ENCODE measurements at regions not wholly inside any gene's neighbourhood (a gene's known extent, or its start where the extent isn't known, plus 50 kb on each side); places are given as distances from the start of the nearest gene placed in this dataset.
"Not testable (repeated sequence)": the region's sequence is repeated elsewhere in the genome, so short reads cannot be mapped to it uniquely, and the experiment has no call there.

DNA sequence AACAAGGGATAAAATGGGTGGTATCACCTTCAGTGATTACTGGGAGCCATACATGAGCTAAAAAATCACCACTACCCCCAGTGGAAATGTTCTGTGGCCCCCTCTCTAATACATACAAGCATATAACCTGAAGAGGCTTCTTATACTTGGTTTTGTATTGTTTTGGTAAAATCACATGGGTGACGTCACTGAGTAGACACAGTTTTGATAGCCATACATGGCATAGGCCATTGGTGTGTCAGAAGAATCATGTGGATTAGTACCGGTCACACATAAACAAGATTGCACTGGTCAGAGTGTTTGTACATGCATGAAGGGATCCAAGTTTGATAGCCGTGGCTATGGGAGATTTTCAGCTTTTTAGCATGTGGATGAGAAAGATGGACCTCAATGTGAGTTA, 131.9 kb upstream of the RADX start:
- H3K4me3 ChIP-seq (ENCODE audit: low read depth, low read length), result no peak overlapping the region
- no peak for DNase-seq (ENCODE audit: low read depth)
- TF ChIP-seq, protein P1, sequence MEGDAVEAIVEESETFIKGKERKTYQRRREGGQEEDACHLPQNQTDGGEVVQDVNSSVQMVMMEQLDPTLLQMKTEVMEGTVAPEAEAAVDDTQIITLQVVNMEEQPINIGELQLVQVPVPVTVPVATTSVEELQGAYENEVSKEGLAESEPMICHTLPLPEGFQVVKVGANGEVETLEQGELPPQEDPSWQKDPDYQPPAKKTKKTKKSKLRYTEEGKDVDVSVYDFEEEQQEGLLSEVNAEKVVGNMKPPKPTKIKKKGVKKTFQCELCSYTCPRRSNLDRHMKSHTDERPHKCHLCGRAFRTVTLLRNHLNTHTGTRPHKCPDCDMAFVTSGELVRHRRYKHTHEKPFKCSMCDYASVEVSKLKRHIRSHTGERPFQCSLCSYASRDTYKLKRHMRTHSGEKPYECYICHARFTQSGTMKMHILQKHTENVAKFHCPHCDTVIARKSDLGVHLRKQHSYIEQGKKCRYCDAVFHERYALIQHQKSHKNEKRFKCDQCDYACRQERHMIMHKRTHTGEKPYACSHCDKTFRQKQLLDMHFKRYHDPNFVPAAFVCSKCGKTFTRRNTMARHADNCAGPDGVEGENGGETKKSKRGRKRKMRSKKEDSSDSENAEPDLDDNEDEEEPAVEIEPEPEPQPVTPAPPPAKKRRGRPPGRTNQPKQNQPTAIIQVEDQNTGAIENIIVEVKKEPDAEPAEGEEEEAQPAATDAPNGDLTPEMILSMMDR (IDR thresholded peaks at IDR 0.05; ENCODE audit: low read depth, low read length, missing control alignments), result no peak
- in situ Hi-C loops (cut with HindIII; ENCODE audit: low sequenced_read_pairs), result no loop called here

DNA sequence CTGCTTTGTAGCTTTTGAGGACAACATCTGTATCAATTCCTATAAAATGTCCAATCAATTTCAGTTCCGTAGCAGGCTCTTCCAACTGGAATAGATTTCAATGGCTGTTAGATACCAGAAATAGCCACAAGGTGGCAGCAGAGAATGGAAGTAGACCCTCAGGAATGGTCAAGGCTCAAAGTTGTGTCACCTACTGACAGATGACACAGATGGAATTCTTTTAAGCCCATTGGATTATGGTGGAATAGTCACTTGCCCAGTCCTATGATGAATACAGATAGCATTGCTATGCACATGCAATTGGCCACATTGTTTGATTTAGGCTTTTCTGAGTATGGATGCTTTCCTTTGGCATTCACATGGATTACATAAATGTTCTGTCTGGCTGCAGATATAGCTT, 130.4 kb upstream of the RADX start:
- in situ Hi-C loops (cut with HindIII; ENCODE audit: low sequenced_read_pairs), result no loop called here
- peak; percentile 8 for DNase-seq (ENCODE audit: low read depth)
- TF ChIP-seq, protein P1 (IDR thresholded peaks at IDR 0.05; ENCODE audit: low read depth, low read length, missing control alignments), result peak; percentile 73
- no peak overlapping the region for H3K4me3 ChIP-seq (ENCODE audit: low read depth, low read length)

DNA sequence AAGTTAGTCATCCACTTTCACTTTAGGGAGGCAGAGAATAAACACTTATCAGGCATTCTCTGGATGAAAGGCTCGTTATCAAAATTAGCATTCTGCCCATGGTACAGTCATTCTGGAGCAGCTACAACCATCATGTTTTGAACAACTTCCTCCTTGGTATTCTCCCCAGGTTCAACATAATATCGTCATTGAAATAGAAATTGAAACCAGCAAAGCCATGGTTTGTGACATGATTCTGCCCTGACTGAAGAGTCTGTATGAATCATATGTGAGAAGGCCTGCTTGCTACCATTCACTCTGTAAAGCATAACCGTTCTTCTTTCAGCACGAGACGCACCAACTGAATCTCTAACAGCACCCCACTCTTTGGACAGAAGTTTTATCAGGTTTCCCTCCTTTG, 127.5 kb upstream of the RADX start:
- TF ChIP-seq, protein P1 (IDR thresholded peaks at IDR 0.05; ENCODE audit: low read depth, low read length, missing control alignments), result no peak
- H3K4me3 ChIP-seq (ENCODE audit: low read depth, low read length), result no peak overlapping the region
- DNase-seq (ENCODE audit: low read depth), result no peak
- in situ Hi-C loops (cut with HindIII; ENCODE audit: low sequenced_read_pairs), result no loop called here

DNA sequence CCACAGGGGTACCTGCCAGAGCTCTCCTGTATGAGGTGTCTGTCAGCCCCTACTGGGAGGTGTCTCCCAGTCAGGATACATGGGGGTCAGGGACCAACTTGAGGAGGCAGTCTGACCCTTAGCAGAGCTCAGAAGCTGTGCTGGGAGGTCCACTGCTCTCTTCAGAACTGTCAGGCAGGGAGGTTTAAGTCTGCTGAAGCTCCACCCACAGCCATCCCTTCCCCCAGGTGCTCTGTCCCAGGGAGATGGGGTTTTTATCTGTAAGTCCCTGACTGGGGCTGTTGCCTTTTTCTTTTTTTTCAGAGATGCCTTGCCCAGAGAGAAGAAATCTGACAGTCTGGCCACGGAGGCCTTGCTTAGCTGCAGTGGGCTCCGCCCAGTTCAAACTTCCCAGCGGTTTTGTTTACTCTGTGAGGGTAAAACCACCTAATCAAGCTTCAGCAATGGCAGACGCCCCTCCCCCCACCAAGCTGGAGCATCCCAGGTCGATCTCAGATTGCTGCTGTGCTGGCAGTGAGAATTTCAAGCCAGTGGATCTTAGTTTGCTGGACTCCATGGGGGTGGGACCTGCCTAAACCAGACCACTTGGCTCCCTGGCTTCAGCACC, 118.5 kb upstream of the RADX start:
- H3K4me3 ChIP-seq (ENCODE audit: low read depth, low read length); DNase-seq (ENCODE audit: low read depth); in situ Hi-C loops (cut with HindIII; ENCODE audit: low sequenced_read_pairs): not testable (repeated sequence)

DNA sequence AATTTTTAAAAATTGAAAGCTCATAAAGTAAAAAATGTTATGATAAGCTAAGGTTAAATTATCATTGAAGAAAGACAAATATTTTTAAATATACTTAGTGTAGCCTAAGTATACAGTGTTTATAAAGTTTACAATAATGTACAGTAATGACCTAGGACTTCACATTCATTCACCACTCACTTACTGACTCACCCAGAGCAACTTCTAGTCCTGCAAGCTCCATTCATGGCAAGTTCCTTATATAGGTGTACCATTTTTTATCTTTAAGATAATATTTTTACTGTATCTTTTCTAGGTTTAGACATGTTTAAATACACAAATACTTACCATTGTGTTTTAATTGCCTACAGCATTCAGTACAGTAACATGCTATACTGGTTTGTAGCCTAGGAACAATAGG, 112.3 kb upstream of the RADX start:
- TF ChIP-seq, protein P1 (IDR thresholded peaks at IDR 0.05; ENCODE audit: low read depth, low read length, missing control alignments), result no peak
- in situ Hi-C loops (cut with HindIII; ENCODE audit: low sequenced_read_pairs), result no loop called here

DNA sequence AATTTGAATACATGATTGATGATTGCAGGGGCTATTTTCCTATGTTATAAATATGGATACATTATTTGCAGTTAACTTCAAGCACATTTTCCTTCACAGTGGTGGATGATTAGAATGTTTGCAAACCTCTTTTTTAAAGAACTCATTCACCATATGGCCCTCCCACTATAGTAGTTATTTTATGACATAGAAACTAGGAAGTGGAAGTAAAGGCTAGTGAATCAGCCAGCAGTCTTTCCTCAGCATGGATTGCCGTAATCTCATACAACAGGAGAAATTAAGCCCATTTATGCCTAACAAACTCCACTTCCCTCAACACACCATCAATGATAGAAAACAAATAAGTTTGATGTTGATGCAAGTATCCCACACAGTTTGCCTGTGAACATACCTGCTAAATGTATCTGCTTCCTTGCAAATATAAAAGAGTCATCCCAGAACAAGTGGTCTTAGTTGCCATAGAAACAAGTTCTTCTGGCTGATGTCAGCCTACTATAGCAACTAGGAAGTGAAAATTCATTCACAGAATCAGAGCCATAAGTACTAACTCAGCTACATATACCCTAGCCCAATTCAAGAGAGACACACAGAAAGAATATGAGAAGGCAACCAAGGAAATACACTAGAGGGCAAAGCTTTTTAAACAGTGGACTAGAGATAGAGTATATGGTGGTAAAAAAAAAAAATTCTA, 100.9 kb upstream of the RADX start:
- H3K4me3 ChIP-seq (ENCODE audit: low read depth, low read length), result no peak overlapping the region
- TF ChIP-seq, protein P1 (IDR thresholded peaks at IDR 0.05; ENCODE audit: low read depth, low read length, missing control alignments), result no peak
- in situ Hi-C loops (cut with HindIII; ENCODE audit: low sequenced_read_pairs), result no loop called here
- DNase-seq (ENCODE audit: low read depth), result no peak

More for the DNA sequence above, 112.3 kb upstream of the RADX start:
- DNase-seq (ENCODE audit: low read depth), result no peak
- H3K4me3 ChIP-seq (ENCODE audit: low read depth, low read length), result no peak overlapping the region
